HEK293 (cell line): ENCODE measurements at regions not wholly inside any gene's neighbourhood (a gene's known extent, or its start where the extent isn't known, plus 50 kb on each side); places are given as distances from the start of the nearest gene placed in this dataset.

Experiments used
- CTCF ChIA-PET: fragments of 350-600 bp; formaldehyde crosslinking; extraction: SDS; loops from one replicate; lab custom pipeline; 2021; ENCODE audit warnings: antibody characterized with exemption; lab: Yijun Ruan, JAX
- POLR2A ChIA-PET: fragments of 300-600 bp; formaldehyde crosslinking; extraction: SDS; loops from one replicate; lab custom pipeline; 2020; ENCODE audit warnings: antibody characterized with exemption, inconsistent platforms; lab: Yijun Ruan, JAX
- H3K27ac ChIP-seq: fragments of 200-500 bp; sonication (Bioruptor generic); 2 replicates; pipeline ENCODE4 v1.5.1; 2014; ENCODE audit warnings: low read depth, low read length, control low read depth, inconsistent platforms; ENCODE audit errors: extremely low read depth
- H3K36me3 ChIP-seq, 2 experiments: fragments of 200-500 bp in 1 of 2; sonication (Bioruptor generic) in 1 of 2; 1 replicate in 1 of 2; 2 replicates in 1 of 2; pipeline ENCODE4 v1.5.1; 2014 to 2017; ENCODE audit warnings: inconsistent platforms in 2 of 2, low read length in 2 of 2; ENCODE audit not compliant: control insufficient read depth in 2 of 2, insufficient read depth in 1 of 2
- H3K4me1 ChIP-seq: fragments of 200-500 bp; sonication (Bioruptor generic); 2 replicates; pipeline ENCODE4 v1.5.1; 2014; ENCODE audit warnings: mild to moderate bottlenecking, low read length, inconsistent platforms; ENCODE audit not compliant: control insufficient read depth, insufficient read depth
- H3K4me3 ChIP-seq: 2 replicates; pipeline ENCODE4 v1.5.1; 2011; ENCODE audit warnings: low read depth, mild to moderate bottlenecking, control low read depth, low read length, moderate library complexity
- H3K9me3 ChIP-seq: fragments of 200-500 bp; sonication (Bioruptor generic); 2 replicates; pipeline ENCODE4 v1.5.1; 2014; ENCODE audit warnings: low read depth, low read length, inconsistent platforms; ENCODE audit not compliant: control insufficient read depth, insufficient read depth
- AEBP2 ChIP-seq: fragments of 450-650 bp; formaldehyde crosslinking; IDR thresholded peaks from 2 replicates; pipeline ENCODE4 v1.5.1; 2016; ENCODE audit warnings: missing biosample characterization, missing genetic modification characterization, borderline replicate concordance
- PATZ1 ChIP-seq: fragments of 450-650 bp; formaldehyde crosslinking; IDR thresholded peaks from 2 replicates; pipeline ENCODE4 v1.5.1; 2016; ENCODE audit warnings: missing biosample characterization, missing genetic modification characterization
- PRDM1 ChIP-seq: fragments of 450-650 bp; formaldehyde crosslinking; IDR thresholded peaks from 2 replicates; pipeline ENCODE4; 2016; ENCODE audit warnings: missing biosample characterization, missing genetic modification characterization
- SALL2 ChIP-seq: fragments of 450-650 bp; formaldehyde crosslinking; IDR thresholded peaks from 2 replicates; pipeline ENCODE4 v1.5.0; 2017; ENCODE audit warnings: missing biosample characterization, mild to moderate bottlenecking, missing genetic modification characterization, borderline replicate concordance
- SCRT2 ChIP-seq: fragments of 450-650 bp; formaldehyde crosslinking; IDR thresholded peaks from 2 replicates; pipeline ENCODE4 v1.5.1; 2016; ENCODE audit warnings: missing biosample characterization, missing genetic modification characterization
- ZEB2 ChIP-seq: fragments of 450-650 bp; formaldehyde crosslinking; IDR thresholded peaks from 2 replicates; pipeline ENCODE4 v1.5.1; 2016; ENCODE audit warnings: missing biosample characterization, missing genetic modification characterization
- ZNF169 ChIP-seq: fragments of 450-650 bp; formaldehyde crosslinking; IDR thresholded peaks from 2 replicates; pipeline ENCODE4 v1.5.1; 2016; ENCODE audit warnings: missing biosample characterization, missing genetic modification characterization
- ZNF214 ChIP-seq: fragments of 450-650 bp; formaldehyde crosslinking; IDR thresholded peaks from 2 replicates; pipeline ENCODE4 v1.5.1; 2017; ENCODE audit warnings: missing biosample characterization, mild to moderate bottlenecking, missing genetic modification characterization, borderline replicate concordance
- ZNF248 ChIP-seq: fragments of 450-650 bp; formaldehyde crosslinking; IDR thresholded peaks from 2 replicates; pipeline ENCODE4 v1.5.1; 2017; ENCODE audit warnings: missing biosample characterization, missing genetic modification characterization
- ZNF302 ChIP-seq: fragments of 450-650 bp; formaldehyde crosslinking; IDR thresholded peaks from 2 replicates; pipeline ENCODE4 v1.5.1; 2016; ENCODE audit warnings: missing biosample characterization, missing genetic modification characterization, low read depth
- ZNF394 ChIP-seq: fragments of 450-650 bp; formaldehyde crosslinking; IDR thresholded peaks from 2 replicates; pipeline ENCODE4 v1.5.1; 2016; ENCODE audit warnings: missing biosample characterization, missing genetic modification characterization, mild to moderate bottlenecking, moderate library complexity, borderline replicate concordance
- ZNF529 ChIP-seq: fragments of 450-650 bp; formaldehyde crosslinking; IDR thresholded peaks from 2 replicates; pipeline ENCODE4 v1.5.1; 2017; ENCODE audit warnings: missing genetic modification characterization, missing biosample characterization; ENCODE audit not compliant: insufficient replicate concordance
- ZNF544 ChIP-seq: fragments of 450-650 bp; formaldehyde crosslinking; IDR thresholded peaks from 2 replicates; pipeline ENCODE4 v1.5.0; 2017; ENCODE audit warnings: missing biosample characterization, missing genetic modification characterization
- ZNF610 ChIP-seq: fragments of 450-650 bp; formaldehyde crosslinking; IDR thresholded peaks from 2 replicates; pipeline ENCODE4 v1.5.1; 2016; ENCODE audit warnings: missing biosample characterization, missing genetic modification characterization, borderline replicate concordance
- ZNF658 ChIP-seq: fragments of 450-650 bp; formaldehyde crosslinking; IDR thresholded peaks from 2 replicates; pipeline ENCODE4; 2016; ENCODE audit warnings: missing biosample characterization, missing genetic modification characterization
- ZNF791 ChIP-seq: fragments of 450-650 bp; formaldehyde crosslinking; IDR thresholded peaks from 2 replicates; pipeline ENCODE4 v1.5.1; 2016; ENCODE audit warnings: missing biosample characterization, missing genetic modification characterization
- TF ChIP-seq, protein P1 (sequence below): fragments of 450-650 bp; formaldehyde crosslinking; IDR thresholded peaks from 2 replicates; pipeline ENCODE4 v1.5.1; 2016; ENCODE audit warnings: missing biosample characterization, missing genetic modification characterization
- TF ChIP-seq, protein P2 (sequence below): fragments of 450-650 bp; formaldehyde crosslinking; IDR thresholded peaks from 2 replicates; pipeline ENCODE4 v1.5.1; 2017; ENCODE audit warnings: missing biosample characterization, missing genetic modification characterization

DNA sequence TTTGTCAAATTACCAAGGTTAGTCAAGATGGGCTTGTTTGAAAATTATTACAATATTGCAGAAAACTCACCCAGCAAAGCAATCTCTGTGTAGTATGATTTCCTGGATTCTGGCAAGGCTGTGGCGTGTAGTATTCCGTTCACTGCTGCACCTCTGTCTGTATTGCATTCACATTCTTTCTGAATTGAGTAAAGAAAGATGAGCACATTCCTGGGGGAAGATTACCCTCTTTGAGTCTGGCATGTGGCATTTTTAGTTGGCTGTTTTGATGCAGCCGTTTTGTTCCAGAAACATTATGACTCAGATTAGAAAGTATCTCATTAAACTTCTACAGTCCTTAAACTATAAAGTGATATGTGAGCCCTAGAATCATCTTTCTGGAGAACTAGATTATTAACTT, 197.7 kb downstream of the TENT4A start:
- no peak overlapping the region for H3K4me3 ChIP-seq
- TF ChIP-seq, protein P1, sequence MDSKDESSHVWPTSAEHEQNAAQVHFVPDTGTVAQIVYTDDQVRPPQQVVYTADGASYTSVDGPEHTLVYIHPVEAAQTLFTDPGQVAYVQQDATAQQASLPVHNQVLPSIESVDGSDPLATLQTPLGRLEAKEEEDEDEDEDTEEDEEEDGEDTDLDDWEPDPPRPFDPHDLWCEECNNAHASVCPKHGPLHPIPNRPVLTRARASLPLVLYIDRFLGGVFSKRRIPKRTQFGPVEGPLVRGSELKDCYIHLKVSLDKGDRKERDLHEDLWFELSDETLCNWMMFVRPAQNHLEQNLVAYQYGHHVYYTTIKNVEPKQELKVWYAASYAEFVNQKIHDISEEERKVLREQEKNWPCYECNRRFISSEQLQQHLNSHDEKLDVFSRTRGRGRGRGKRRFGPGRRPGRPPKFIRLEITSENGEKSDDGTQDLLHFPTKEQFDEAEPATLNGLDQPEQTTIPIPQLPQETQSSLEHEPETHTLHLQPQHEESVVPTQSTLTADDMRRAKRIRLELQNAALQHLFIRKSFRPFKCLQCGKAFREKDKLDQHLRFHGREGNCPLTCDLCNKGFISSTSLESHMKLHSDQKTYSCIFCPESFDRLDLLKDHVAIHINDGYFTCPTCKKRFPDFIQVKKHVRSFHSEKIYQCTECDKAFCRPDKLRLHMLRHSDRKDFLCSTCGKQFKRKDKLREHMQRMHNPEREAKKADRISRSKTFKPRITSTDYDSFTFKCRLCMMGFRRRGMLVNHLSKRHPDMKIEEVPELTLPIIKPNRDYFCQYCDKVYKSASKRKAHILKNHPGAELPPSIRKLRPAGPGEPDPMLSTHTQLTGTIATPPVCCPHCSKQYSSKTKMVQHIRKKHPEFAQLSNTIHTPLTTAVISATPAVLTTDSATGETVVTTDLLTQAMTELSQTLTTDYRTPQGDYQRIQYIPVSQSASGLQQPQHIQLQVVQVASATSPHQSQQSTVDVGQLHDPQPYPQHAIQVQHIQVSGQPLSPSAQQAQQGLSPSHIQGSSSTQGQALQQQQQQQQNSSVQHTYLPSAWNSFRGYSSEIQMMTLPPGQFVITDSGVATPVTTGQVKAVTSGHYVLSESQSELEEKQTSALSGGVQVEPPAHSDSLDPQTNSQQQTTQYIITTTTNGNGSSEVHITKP (tag by site-specific recombination), result no peak
- no peak for TF ChIP-seq PRDM1 (tag by site-specific recombination)
- TF ChIP-seq ZNF544 (tag by site-specific recombination), result no peak
- no peak for TF ChIP-seq AEBP2 (tag by site-specific recombination)
- no peak for TF ChIP-seq ZNF214 (tag by site-specific recombination)
- no peak for TF ChIP-seq ZNF169 (tag by site-specific recombination)
- TF ChIP-seq ZNF529 (tag by site-specific recombination), result no peak
- TF ChIP-seq ZEB2 (tag by site-specific recombination), result no peak
- H3K27ac ChIP-seq, result no peak overlapping the region
- POLR2A ChIA-PET, result no interaction called here
- no peaks in the 10 kb centered on the region for H3K9me3 ChIP-seq
- no peaks in the 10 kb centered on the region for H3K4me1 ChIP-seq
- H3K36me3 ChIP-seq, result no peaks in the 10 kb centered on the region
- CTCF ChIA-PET, result no interaction called here

GRCh38 chr5:6914347-6914746, 201.1 kb downstream of the TENT4A start:
- POLR2A ChIA-PET, result no interaction called here

More at GRCh38 chr5:6914347-6914746, 201.1 kb downstream of the TENT4A start:
- Histone ChIP-seq H3K4me1 (no peaks in the 10 kb centered on the region), H3K4me3 (no peak overlapping the region), H3K27ac (no peak overlapping the region), H3K9me3 (no peaks in the 10 kb centered on the region), H3K36me3 (no peaks in the 10 kb centered on the region)
- TF ChIP-seq ZNF394 (tag by site-specific recombination), result no peak
- no peak for TF ChIP-seq SCRT2 (tag by site-specific recombination)
- TF ChIP-seq ZNF302 (tag by site-specific recombination), result no peak
- no peak for TF ChIP-seq ZNF248 (tag by site-specific recombination)
- TF ChIP-seq, protein P2, sequence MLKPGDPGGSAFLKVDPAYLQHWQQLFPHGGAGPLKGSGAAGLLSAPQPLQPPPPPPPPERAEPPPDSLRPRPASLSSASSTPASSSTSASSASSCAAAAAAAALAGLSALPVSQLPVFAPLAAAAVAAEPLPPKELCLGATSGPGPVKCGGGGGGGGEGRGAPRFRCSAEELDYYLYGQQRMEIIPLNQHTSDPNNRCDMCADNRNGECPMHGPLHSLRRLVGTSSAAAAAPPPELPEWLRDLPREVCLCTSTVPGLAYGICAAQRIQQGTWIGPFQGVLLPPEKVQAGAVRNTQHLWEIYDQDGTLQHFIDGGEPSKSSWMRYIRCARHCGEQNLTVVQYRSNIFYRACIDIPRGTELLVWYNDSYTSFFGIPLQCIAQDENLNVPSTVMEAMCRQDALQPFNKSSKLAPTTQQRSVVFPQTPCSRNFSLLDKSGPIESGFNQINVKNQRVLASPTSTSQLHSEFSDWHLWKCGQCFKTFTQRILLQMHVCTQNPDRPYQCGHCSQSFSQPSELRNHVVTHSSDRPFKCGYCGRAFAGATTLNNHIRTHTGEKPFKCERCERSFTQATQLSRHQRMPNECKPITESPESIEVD, result no peak
- no peak for TF ChIP-seq ZNF791 (tag by site-specific recombination)
- no peak for TF ChIP-seq ZNF658 (tag by site-specific recombination)
- no peak for TF ChIP-seq PATZ1 (tag by site-specific recombination)
- no peak for TF ChIP-seq ZNF610 (tag by site-specific recombination)
- no peak for TF ChIP-seq SALL2 (tag by site-specific recombination)
- CTCF ChIA-PET, result no interaction called here
